Transverse colon (tissue), 3 donors: ENCODE measurements at regions not wholly inside any gene's neighbourhood (a gene's known extent, or its start where the extent isn't known, plus 50 kb on each side); places are given as distances from the start of the nearest gene placed in this dataset.

Experiments
- CTCF ChIP-seq, 5 experiments: fragments of 200-600 bp in 3 of 5; fragments of 450-650 bp in 2 of 5; sonication (generic) in 3 of 5; IDR thresholded peaks; 1 replicate in 2 of 5; 2 replicates in 3 of 5; pipeline ENCODE4 v1.5.1; 2016 to 2017; ENCODE audit warnings: antibody characterized with exemption in 5 of 5, inconsistent platforms in 3 of 5, mild to moderate bottlenecking in 2 of 5, moderate library complexity in 1 of 5
- POLR2A ChIP-seq: fragments of 450-650 bp; IDR thresholded peaks from one replicate; pipeline ENCODE4 v1.6.1; 2016; ENCODE audit warnings: antibody characterized with exemption, mild to moderate bottlenecking, moderate library complexity

- TF ChIP-seq CTCF (IDR thresholded peaks at IDR 0.05) (no peak), POLR2A (no peak)
Measured at GRCh38 chrX:20488473-20488872, 221.8 kb upstream of the RPS6KA3 start.
